MM.1S (cell line): ENCODE measurements at regions not wholly inside any gene's neighbourhood (a gene's known extent, or its start where the extent isn't known, plus 50 kb on each side); places are given as distances from the start of the nearest gene placed in this dataset.

Experiments used
- DNase-seq: peaks from one replicate; pipeline ENCODE4 v3.0.0-alpha.2; 2015
- H2AFZ ChIP-seq: fragments of 300-600 bp; sonication (generic); 2 replicates; pipeline ENCODE4 v1.6.0; 2016; ENCODE audit warnings: antibody characterized with exemption, low read length
- H3F3A ChIP-seq: fragments of 300-600 bp; sonication (generic); 2 replicates; pipeline ENCODE4 v1.6.1; 2016; ENCODE audit warnings: mild to moderate bottlenecking, antibody characterized with exemption, low read length, moderate library complexity, mixed read lengths; ENCODE audit not compliant: insufficient read depth
- H3K27ac ChIP-seq: fragments of 300-600 bp; sonication (generic); 2 replicates; pipeline ENCODE4 v1.5.1; 2016; ENCODE audit warnings: mild to moderate bottlenecking, low read length
- H3K27me3 ChIP-seq: fragments of 300-600 bp; sonication (generic); replicated peaks from 2 replicates; pipeline ENCODE4 v1.6.0; 2016; ENCODE audit warnings: low read length; ENCODE audit not compliant: insufficient read depth
- H3K36me3 ChIP-seq: fragments of 300-600 bp; sonication (generic); replicated peaks from 2 replicates; pipeline ENCODE4 v1.6.1; 2016; ENCODE audit warnings: mild to moderate bottlenecking, low read length, mixed read lengths; ENCODE audit not compliant: insufficient read depth
- H3K4me1 ChIP-seq: fragments of 300-600 bp; sonication (generic); 2 replicates; pipeline ENCODE4 v1.6.1; 2016; ENCODE audit warnings: low read length, mixed read lengths
- H3K4me2 ChIP-seq: fragments of 300-600 bp; sonication (generic); 2 replicates; pipeline ENCODE4 v1.6.0; 2016; ENCODE audit warnings: low read depth, low read length
- H3K4me3 ChIP-seq: fragments of 300-600 bp; sonication (generic); 2 replicates; pipeline ENCODE4 v1.5.1; 2016; ENCODE audit warnings: low read length, mixed read lengths
- H3K79me2 ChIP-seq: fragments of 300-600 bp; sonication (generic); 2 replicates; pipeline ENCODE4 v1.6.1; 2016; ENCODE audit warnings: mixed run types, low read length, mixed read lengths
- H3K9ac ChIP-seq: fragments of 300-600 bp; sonication (generic); 2 replicates; pipeline ENCODE4 v1.6.1; 2016; ENCODE audit warnings: low read length, mixed read lengths
- H3K9me2 ChIP-seq: fragments of 300-600 bp; sonication (generic); replicated peaks from 2 replicates; pipeline ENCODE4 v1.6.1; 2016; ENCODE audit warnings: mild to moderate bottlenecking, low read length, mixed read lengths; ENCODE audit not compliant: insufficient read depth
- H3K9me3 ChIP-seq: fragments of 300-600 bp; sonication (generic); replicated peaks from 2 replicates; pipeline ENCODE4 v1.6.1; 2016; ENCODE audit warnings: mild to moderate bottlenecking, low read length, mixed read lengths; ENCODE audit not compliant: insufficient read depth
- H4K20me1 ChIP-seq: fragments of 300-600 bp; sonication (generic); 2 replicates; pipeline ENCODE4 v1.6.1; 2016; ENCODE audit warnings: mild to moderate bottlenecking, low read length, moderate library complexity, mixed read lengths; ENCODE audit not compliant: insufficient read depth
- EZH2 ChIP-seq: fragments of 300-600 bp; sonication (generic); optimal IDR thresholded peaks from 2 replicates; pipeline ENCODE3; 2017; ENCODE audit warnings: low read depth, mild to moderate bottlenecking, antibody characterized with exemption, low read length, mixed read lengths
- EZH2phosphoT487 ChIP-seq: fragments of 300-600 bp; sonication (generic); IDR thresholded peaks from 2 replicates; pipeline ENCODE4 v1.6.1; 2018; ENCODE audit warnings: antibody characterized with exemption, low read length
- TF ChIP-seq, protein P1 (sequence below): fragments of 300-600 bp; sonication (generic); IDR thresholded peaks from 2 replicates; pipeline ENCODE4 v1.5.1; 2016; ENCODE audit warnings: antibody characterized with exemption, low read length, mixed read lengths

DNA sequence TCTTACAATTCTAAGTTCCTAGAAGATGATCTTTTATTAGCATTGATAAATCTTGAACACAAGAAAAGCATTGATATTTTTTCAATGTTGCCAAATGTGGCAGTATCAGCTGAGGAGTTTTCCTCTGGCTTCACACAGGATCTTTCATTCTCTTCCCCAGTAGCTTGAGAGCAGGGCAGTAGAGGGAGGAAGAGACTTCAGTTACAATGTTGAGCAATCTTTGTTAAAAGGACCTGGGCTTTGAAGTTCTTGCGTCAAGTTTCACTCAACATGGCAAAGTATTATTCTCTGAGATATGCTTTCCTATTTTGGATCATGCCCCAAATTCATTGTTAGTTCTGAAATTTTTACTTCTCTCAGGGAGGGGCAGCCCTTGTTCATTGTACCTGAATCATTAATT lies 238.0 kb downstream of the COL12A1 start:
- H3K27me3 ChIP-seq = no peaks in the 10 kb centered on the region
- TF ChIP-seq, protein P1, sequence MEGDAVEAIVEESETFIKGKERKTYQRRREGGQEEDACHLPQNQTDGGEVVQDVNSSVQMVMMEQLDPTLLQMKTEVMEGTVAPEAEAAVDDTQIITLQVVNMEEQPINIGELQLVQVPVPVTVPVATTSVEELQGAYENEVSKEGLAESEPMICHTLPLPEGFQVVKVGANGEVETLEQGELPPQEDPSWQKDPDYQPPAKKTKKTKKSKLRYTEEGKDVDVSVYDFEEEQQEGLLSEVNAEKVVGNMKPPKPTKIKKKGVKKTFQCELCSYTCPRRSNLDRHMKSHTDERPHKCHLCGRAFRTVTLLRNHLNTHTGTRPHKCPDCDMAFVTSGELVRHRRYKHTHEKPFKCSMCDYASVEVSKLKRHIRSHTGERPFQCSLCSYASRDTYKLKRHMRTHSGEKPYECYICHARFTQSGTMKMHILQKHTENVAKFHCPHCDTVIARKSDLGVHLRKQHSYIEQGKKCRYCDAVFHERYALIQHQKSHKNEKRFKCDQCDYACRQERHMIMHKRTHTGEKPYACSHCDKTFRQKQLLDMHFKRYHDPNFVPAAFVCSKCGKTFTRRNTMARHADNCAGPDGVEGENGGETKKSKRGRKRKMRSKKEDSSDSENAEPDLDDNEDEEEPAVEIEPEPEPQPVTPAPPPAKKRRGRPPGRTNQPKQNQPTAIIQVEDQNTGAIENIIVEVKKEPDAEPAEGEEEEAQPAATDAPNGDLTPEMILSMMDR = no peak
- no peak for TF ChIP-seq EZH2phosphoT487
- no peak for TF ChIP-seq EZH2

GRCh38 chr6:74966712-74967111 lies 239.1 kb downstream of the COL12A1 start:
- H3K9ac ChIP-seq = no peak overlapping the region

More for the DNA sequence above, 238.0 kb downstream of the COL12A1 start:
- Histone ChIP-seq H3K4me1 (no peaks in the 10 kb centered on the region), H3K4me2 (no peak overlapping the region), H3K9me2 (no peaks in the 10 kb centered on the region), H4K20me1 (no peaks in the 10 kb centered on the region), H3K4me3 (no peak overlapping the region), H3F3A (no peaks in the 10 kb centered on the region), H3K36me3 (no peaks in the 10 kb centered on the region), H3K27ac (no peak overlapping the region), H2AFZ (no peak overlapping the region), H3K9me3 (no peaks in the 10 kb centered on the region), H3K79me2 (no peaks in the 10 kb centered on the region), H3K9ac (no peak overlapping the region)
- no peak for DNase-seq

DNA sequence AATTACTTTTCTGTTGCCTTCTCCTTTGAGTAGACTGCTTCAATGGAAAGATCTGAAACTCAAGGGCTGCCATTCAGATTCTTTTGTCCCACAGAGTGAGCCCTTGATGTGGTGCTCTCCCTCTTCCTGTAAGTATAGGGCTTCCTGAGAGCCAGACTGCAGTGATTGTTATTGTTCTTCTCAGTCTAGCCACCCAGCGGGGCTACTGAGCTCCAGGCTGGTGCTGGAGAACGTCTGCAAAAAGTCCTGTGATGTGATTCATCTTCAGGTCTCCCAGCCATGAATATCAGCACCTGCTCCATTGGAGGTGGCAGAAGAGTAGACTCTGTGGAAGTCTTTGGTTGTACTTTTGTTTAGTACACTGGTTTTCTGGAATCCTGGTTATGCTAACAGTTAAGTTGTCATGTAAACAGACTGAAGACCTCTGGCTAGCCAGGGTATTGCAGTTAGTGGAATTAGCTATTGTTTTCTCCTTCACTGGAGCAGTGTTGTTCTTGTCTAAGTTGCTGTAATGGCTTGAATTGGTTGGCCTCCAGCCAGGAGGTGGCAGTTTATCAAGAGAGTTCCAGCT lies 240.9 kb downstream of the COL12A1 start:
- H3K27ac ChIP-seq = no peak overlapping the region
- no peak for DNase-seq
- TF ChIP-seq EZH2 (no peak), EZH2phosphoT487 (no peak)
- TF ChIP-seq, protein P1 = no peak
- H3K27me3 ChIP-seq = no peaks in the 10 kb centered on the region
- H3K79me2 ChIP-seq = no peaks in the 10 kb centered on the region
- no peaks in the 10 kb centered on the region for H4K20me1 ChIP-seq
- no peak overlapping the region for H3K4me2 ChIP-seq
- H2AFZ ChIP-seq = no peak overlapping the region
- H3K4me3 ChIP-seq = no peak overlapping the region
- no peaks in the 10 kb centered on the region for H3K4me1 ChIP-seq
- no peaks in the 10 kb centered on the region for H3F3A ChIP-seq
- no peaks in the 10 kb centered on the region for H3K9me3 ChIP-seq
- H3K36me3 ChIP-seq = no peaks in the 10 kb centered on the region
- H3K9me2 ChIP-seq = no peaks in the 10 kb centered on the region
- H3K9ac ChIP-seq = no peak overlapping the region

More at GRCh38 chr6:74966712-74967111, 239.1 kb downstream of the COL12A1 start:
- Histone ChIP-seq H4K20me1 (no peaks in the 10 kb centered on the region), H3K79me2 (no peaks in the 10 kb centered on the region), H3K4me3 (no peak overlapping the region), H3K36me3 (no peaks in the 10 kb centered on the region), H3K27me3 (no peaks in the 10 kb centered on the region), H3K27ac (no peak overlapping the region), H2AFZ (no peak overlapping the region), H3K9me3 (no peaks in the 10 kb centered on the region), H3K9me2 (no peaks in the 10 kb centered on the region), H3K4me1 (no peaks in the 10 kb centered on the region), H3F3A (no peaks in the 10 kb centered on the region), H3K4me2 (no peak overlapping the region)
- no peak for DNase-seq
- no peak for TF ChIP-seq EZH2
- TF ChIP-seq, protein P1 = no peak
- no peak for TF ChIP-seq EZH2phosphoT487
